Fibroblast of lung (primary cell): ENCODE measurements at regions not wholly inside any gene's neighbourhood (a gene's known extent, or its start where the extent isn't known, plus 50 kb on each side); places are given as distances from the start of the nearest gene placed in this dataset.

Source experiments
- EZH2 ChIP-seq: IDR thresholded peaks from 2 replicates; pipeline ENCODE4 v1.5.1; 2012; ENCODE audit warnings: low read length, control low read depth, mild to moderate bottlenecking; ENCODE audit errors: missing control alignments
- TF ChIP-seq, protein P1 (sequence below), 2 donors: IDR thresholded peaks in 1 of 2; conservative IDR thresholded peaks in 1 of 2; 1 replicate in 1 of 2; 2 replicates in 1 of 2; pipeline ENCODE4 v1.5.1; 2011 to 2012; ENCODE audit warnings: low read length in 2 of 2, control low read depth in 1 of 2, inconsistent platforms in 1 of 2, low read depth in 1 of 2, mild to moderate bottlenecking in 1 of 2

DNA sequence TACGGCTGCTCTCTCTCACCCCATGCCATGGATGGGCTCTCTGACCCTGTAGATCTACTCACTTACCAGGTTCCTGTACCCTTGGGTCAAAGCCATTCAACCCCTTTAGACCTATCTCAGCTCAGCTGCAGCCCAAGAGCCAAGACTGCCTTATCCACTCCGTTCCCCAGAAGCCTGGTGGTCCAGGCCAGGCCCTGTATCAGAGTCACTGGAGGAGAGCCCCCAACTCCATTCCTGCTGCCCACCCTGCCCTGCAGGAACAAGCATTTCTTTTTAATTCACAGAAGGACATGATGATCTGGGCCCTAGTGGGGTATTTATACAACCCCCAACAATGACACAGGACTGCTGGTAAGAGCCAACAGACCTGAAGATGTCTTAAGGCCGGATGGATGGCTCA lies 76.8 kb downstream of the AIPL1 start:
- TF ChIP-seq, protein P1, sequence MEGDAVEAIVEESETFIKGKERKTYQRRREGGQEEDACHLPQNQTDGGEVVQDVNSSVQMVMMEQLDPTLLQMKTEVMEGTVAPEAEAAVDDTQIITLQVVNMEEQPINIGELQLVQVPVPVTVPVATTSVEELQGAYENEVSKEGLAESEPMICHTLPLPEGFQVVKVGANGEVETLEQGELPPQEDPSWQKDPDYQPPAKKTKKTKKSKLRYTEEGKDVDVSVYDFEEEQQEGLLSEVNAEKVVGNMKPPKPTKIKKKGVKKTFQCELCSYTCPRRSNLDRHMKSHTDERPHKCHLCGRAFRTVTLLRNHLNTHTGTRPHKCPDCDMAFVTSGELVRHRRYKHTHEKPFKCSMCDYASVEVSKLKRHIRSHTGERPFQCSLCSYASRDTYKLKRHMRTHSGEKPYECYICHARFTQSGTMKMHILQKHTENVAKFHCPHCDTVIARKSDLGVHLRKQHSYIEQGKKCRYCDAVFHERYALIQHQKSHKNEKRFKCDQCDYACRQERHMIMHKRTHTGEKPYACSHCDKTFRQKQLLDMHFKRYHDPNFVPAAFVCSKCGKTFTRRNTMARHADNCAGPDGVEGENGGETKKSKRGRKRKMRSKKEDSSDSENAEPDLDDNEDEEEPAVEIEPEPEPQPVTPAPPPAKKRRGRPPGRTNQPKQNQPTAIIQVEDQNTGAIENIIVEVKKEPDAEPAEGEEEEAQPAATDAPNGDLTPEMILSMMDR (conservative IDR thresholded peaks at IDR 0.05 in 1 of 2, IDR thresholded peaks at IDR 0.05 in 1 of 2; ENCODE audit: low read depth in 1 of 2, low read length in 2 of 2), result no peak
- TF ChIP-seq EZH2, result no peak
